Loucy (cell line): ENCODE measurements at regions not wholly inside any gene's neighbourhood (a gene's known extent, or its start where the extent isn't known, plus 50 kb on each side); places are given as distances from the start of the nearest gene placed in this dataset.

Experiments used
- H2AFZ ChIP-seq: fragments of 200-600 bp; sonication (generic); 2 replicates; pipeline ENCODE4 v1.6.0; 2016; ENCODE audit warnings: antibody characterized with exemption, mild to moderate bottlenecking, low read length, moderate library complexity
- H3F3A ChIP-seq: fragments of 200-600 bp; 2 replicates; pipeline ENCODE4 v1.6.0; 2016; ENCODE audit warnings: antibody characterized with exemption, low read depth, mild to moderate bottlenecking
- H3K27me3 ChIP-seq: fragments of 200-600 bp; sonication (generic); 2 replicates; pipeline ENCODE4 v1.6.1; 2014; ENCODE audit warnings: low read length, mild to moderate bottlenecking; ENCODE audit not compliant: insufficient read depth, poor library complexity, severe bottlenecking
- H3K36me3 ChIP-seq: fragments of 200-600 bp; sonication (generic); 2 replicates; pipeline ENCODE4 v1.6.1; 2016; ENCODE audit warnings: low read length; ENCODE audit not compliant: insufficient read depth
- H3K4me1 ChIP-seq: fragments of 200-600 bp; sonication (generic); 2 replicates; pipeline ENCODE4 v1.5.1; 2014; ENCODE audit warnings: low read length, mild to moderate bottlenecking; ENCODE audit not compliant: insufficient read depth, poor library complexity, severe bottlenecking
- H3K4me2 ChIP-seq: fragments of 200-600 bp; sonication (generic); 2 replicates; pipeline ENCODE4 v1.6.0; 2014; ENCODE audit warnings: antibody characterized with exemption, low read length, low read depth, mild to moderate bottlenecking; ENCODE audit not compliant: poor library complexity, severe bottlenecking
- H3K4me3 ChIP-seq: fragments of 200-600 bp; sonication (generic); 2 replicates; pipeline ENCODE4 v1.5.1; 2014; ENCODE audit warnings: low read length, mild to moderate bottlenecking, mixed read lengths; ENCODE audit not compliant: poor library complexity, severe bottlenecking
- H3K79me2 ChIP-seq: fragments of 200-600 bp; sonication (generic); 2 replicates; pipeline ENCODE4 v1.6.1; 2014; ENCODE audit warnings: low read length; ENCODE audit not compliant: insufficient read depth
- H3K9ac ChIP-seq: fragments of 200-600 bp; sonication (generic); 2 replicates; pipeline ENCODE4 v1.6.0; 2014; ENCODE audit warnings: mild to moderate bottlenecking, low read depth, low read length, moderate library complexity; ENCODE audit not compliant: poor library complexity, severe bottlenecking
- H3K9me2 ChIP-seq: fragments of 200-600 bp; sonication (generic); replicated peaks from 2 replicates; pipeline ENCODE4 v1.6.1; 2016; ENCODE audit warnings: low read depth, low read length, mixed read lengths
- H3K9me3 ChIP-seq: fragments of 200-600 bp; sonication (generic); 2 replicates; pipeline ENCODE4 v1.6.1; 2014; ENCODE audit warnings: mild to moderate bottlenecking, antibody characterized with exemption, low read length, low read depth; ENCODE audit not compliant: insufficient read depth
- H4K20me1 ChIP-seq: fragments of 200-600 bp; sonication (generic); 2 replicates; pipeline ENCODE4 v1.6.0; 2014; ENCODE audit warnings: antibody characterized with exemption, low read length, mild to moderate bottlenecking; ENCODE audit not compliant: insufficient read depth, poor library complexity, severe bottlenecking
- CTCF ChIP-seq: fragments of 200-600 bp; sonication (generic); conservative IDR thresholded peaks from 2 replicates; pipeline ENCODE4 v1.5.1; 2014; ENCODE audit warnings: mild to moderate bottlenecking, antibody characterized with exemption, low read length
- EZH2phosphoT487 ChIP-seq: fragments of 200-600 bp; IDR thresholded peaks from 2 replicates; pipeline ENCODE4 v1.6.1; 2018; ENCODE audit warnings: antibody characterized with exemption, mild to moderate bottlenecking, moderate library complexity, borderline replicate concordance

GRCh38 chr2:60337142-60337497, 216.3 kb downstream of the BCL11A start:
- no peaks in the 10 kb centered on the region for H3K9me2 ChIP-seq
- no peaks in the 10 kb centered on the region for H3K4me1 ChIP-seq
- H3K27me3 ChIP-seq, result no peaks in the 10 kb centered on the region
- no peaks in the 10 kb centered on the region for H4K20me1 ChIP-seq
- no peak for TF ChIP-seq EZH2phosphoT487
- no peak for TF ChIP-seq CTCF
- no peak overlapping the region for H2AFZ ChIP-seq
- H3K9me3 ChIP-seq, result no peaks in the 10 kb centered on the region
- no peaks in the 10 kb centered on the region for H3F3A ChIP-seq
- no peak overlapping the region for H3K4me3 ChIP-seq
- no peak overlapping the region for H3K4me2 ChIP-seq
- H3K79me2 ChIP-seq, result no peaks in the 10 kb centered on the region
- no peak overlapping the region for H3K9ac ChIP-seq
- H3K36me3 ChIP-seq, result no peaks in the 10 kb centered on the region

DNA sequence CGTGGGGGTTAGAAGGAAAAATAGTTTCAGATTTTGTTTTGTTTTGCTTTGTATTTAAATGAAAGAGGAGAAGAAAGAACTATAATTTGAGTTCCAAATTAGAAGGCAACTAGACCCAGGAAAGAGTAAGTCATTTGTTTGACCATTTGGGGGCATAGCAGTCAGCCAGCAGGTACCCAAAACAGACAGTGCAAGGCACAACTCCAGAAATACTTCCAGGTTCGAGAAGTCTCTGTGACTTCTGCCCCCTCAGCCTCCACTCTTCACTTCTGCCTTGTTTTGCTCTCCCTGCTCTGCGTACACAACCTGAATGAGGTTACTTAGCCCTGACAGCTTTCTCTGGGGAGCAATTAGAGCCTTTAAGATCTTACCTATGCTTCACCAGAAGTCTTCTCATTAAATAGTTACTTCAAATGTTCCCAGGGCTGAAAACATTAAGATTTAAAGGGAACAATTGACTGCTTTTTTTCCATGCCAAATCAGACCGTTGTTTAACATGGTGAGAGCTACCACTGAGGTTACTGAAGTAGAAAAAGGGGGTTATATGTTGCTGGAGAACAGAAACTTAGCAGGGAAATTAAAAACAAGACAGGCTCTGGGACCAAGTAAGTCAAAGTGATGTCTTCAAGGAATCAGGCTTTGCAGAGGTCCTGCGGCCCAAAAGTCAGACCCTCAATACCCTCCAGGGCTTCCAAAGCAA, 216.9 kb downstream of the BCL11A start:
- H4K20me1 ChIP-seq, result no peaks in the 10 kb centered on the region
- no peaks in the 10 kb centered on the region for H3K9me3 ChIP-seq
- H3K4me1 ChIP-seq, result no peaks in the 10 kb centered on the region
- H3K4me2 ChIP-seq, result no peak overlapping the region
- H3F3A ChIP-seq, result no peaks in the 10 kb centered on the region
- no peaks in the 10 kb centered on the region for H3K36me3 ChIP-seq
- H3K4me3 ChIP-seq, result no peak overlapping the region
- H3K9me2 ChIP-seq, result no peaks in the 10 kb centered on the region
- H3K79me2 ChIP-seq, result no peaks in the 10 kb centered on the region
- no peaks in the 10 kb centered on the region for H3K27me3 ChIP-seq
- no peak overlapping the region for H2AFZ ChIP-seq
- H3K9ac ChIP-seq, result no peak overlapping the region
- TF ChIP-seq EZH2phosphoT487, result no peak
- 0 out of 2 replicates have a peak, but pooled peaks have one; percentile 13 for TF ChIP-seq CTCF

DNA sequence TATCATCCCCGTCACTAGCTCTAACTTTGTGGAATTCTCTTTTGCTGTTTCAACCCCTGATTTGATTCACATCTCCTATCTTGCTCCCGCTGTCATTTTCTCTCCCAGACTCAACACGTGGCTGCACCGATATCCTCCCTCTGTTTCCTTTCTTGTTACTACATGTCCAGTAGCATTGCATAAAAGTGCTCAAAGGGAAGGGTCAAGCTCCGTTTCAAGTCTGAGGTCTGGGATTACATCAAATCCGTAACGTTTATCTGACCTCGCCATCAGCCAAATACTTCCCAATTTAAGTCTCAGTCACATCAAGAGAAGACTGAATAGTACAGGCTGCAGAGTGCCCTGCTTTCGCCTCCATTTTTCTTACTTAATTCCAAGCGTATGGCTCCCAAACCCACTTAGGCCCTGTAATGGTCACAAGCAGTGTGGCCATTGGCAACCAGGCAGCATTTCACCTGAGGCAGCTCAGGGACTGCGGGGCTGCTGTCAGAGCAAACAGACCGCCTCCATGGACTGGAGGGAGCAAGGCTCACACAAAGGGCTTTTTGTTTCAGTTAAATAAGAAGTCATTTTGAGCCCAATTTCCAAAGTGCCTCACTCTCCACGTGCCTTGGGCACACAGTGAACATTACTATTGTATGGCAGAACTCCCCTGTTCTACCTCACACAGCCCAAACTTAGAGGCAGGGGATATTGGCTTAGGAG, 217.8 kb downstream of the BCL11A start:
- H3K4me3 ChIP-seq, result no peak overlapping the region
- no peaks in the 10 kb centered on the region for H3K36me3 ChIP-seq
- H3K9ac ChIP-seq, result no peak overlapping the region
- H4K20me1 ChIP-seq, result no peaks in the 10 kb centered on the region
- no peaks in the 10 kb centered on the region for H3F3A ChIP-seq
- H3K4me2 ChIP-seq, result no peak overlapping the region
- no peak overlapping the region for H2AFZ ChIP-seq
- no peaks in the 10 kb centered on the region for H3K79me2 ChIP-seq
- TF ChIP-seq EZH2phosphoT487 (no peak), CTCF (no peak)
- no peaks in the 10 kb centered on the region for H3K4me1 ChIP-seq
- H3K27me3 ChIP-seq, result no peaks in the 10 kb centered on the region
- H3K9me2 ChIP-seq, result no peaks in the 10 kb centered on the region
- H3K9me3 ChIP-seq, result no peaks in the 10 kb centered on the region
